Transverse colon (tissue), 4 donors: ENCODE measurements at regions not wholly inside any gene's neighbourhood (a gene's known extent, or its start where the extent isn't known, plus 50 kb on each side); places are given as distances from the start of the nearest gene placed in this dataset.

Source experiments
- DNase-seq: peaks from one replicate; pipeline ENCODE4 v3.0.0-alpha.2; 2019
- H3K27ac ChIP-seq, 4 donors: fragments of 200-600 bp; sonication (generic); 2 replicates each; pipeline ENCODE4 v1.5.1; 2016 to 2018; ENCODE audit warnings: inconsistent platforms in 4 of 4
- H3K27me3 ChIP-seq: fragments of 200-600 bp; sonication (generic); 2 replicates; pipeline ENCODE4 v1.5.1; 2017; ENCODE audit warnings: inconsistent platforms
- H3K36me3 ChIP-seq, 4 donors: fragments of 200-600 bp; sonication (generic); 2 replicates each; pipeline ENCODE4 v1.5.1; 2017 to 2019; ENCODE audit warnings: inconsistent platforms in 4 of 4
- H3K4me1 ChIP-seq, 4 donors: fragments of 200-600 bp; sonication (generic); 2 replicates each; pipeline ENCODE4 v1.5.1; 2017 to 2020; ENCODE audit warnings: inconsistent platforms in 4 of 4
- H3K4me3 ChIP-seq, 4 donors: fragments of 200-600 bp; sonication (generic); 1 replicate in 1 of 4; 2 replicates in 3 of 4; pipeline versions ENCODE4 v1.5.1 to v1.6.1; 2017 to 2019; ENCODE audit warnings: inconsistent platforms in 4 of 4
- H3K9me3 ChIP-seq, 2 donors: fragments of 200-600 bp; sonication (generic); 2 replicates each; pipeline ENCODE4 v1.5.1; 2017 to 2019; ENCODE audit warnings: inconsistent platforms in 2 of 2
- CTCF ChIP-seq, 5 experiments: fragments of 200-600 bp in 3 of 5; fragments of 450-650 bp in 2 of 5; sonication (generic) in 3 of 5; IDR thresholded peaks; 1 replicate in 2 of 5; 2 replicates in 3 of 5; pipeline ENCODE4 v1.5.1; 2016 to 2017; ENCODE audit warnings: antibody characterized with exemption in 5 of 5, inconsistent platforms in 3 of 5, mild to moderate bottlenecking in 2 of 5, moderate library complexity in 1 of 5
- EP300 ChIP-seq: sonication (generic); formaldehyde crosslinking; IDR thresholded peaks from one replicate; pipeline ENCODE4 v1.6.1; 2017; ENCODE audit warnings: antibody characterized with exemption, low read depth
- POLR2A ChIP-seq: fragments of 450-650 bp; IDR thresholded peaks from one replicate; pipeline ENCODE4 v1.6.1; 2016; ENCODE audit warnings: antibody characterized with exemption, mild to moderate bottlenecking, moderate library complexity
- POLR2AphosphoS5 ChIP-seq, 3 donors: sonication (generic); formaldehyde crosslinking; IDR thresholded peaks; one replicate each; pipeline ENCODE4 v1.6.1; 2016; ENCODE audit warnings: antibody characterized with exemption in 3 of 3
- WGBS, 2 donors: methylation state at CpG; one replicate each; pipeline ENCODE4 v1.1.5; 2018; ENCODE audit warnings: low coverage in 1 of 2; 5-methylcytosine and 5-hydroxymethylcytosine counted together
- in situ Hi-C, 4 donors: fragments of 200-750 bp; cut with MboI; loops; one replicate each; pipeline versions ENCODE4 v1.15.0 to v1.15.1; 2017; ENCODE audit warnings: low sequenced_read_pairs in 3 of 4, low pct_ligation_motif_present in 1 of 4, low pct_unique_long_range_greater_than_20kb in 1 of 4
- intact Hi-C: fragments of 100-400 bp; cut with DNase I; formaldehyde crosslinking; loops from one replicate; pipeline ENCODE4 v1.15.1; 2023; ENCODE audit warnings: low total_unique reads

- intact Hi-C loops (no loop called here), in situ Hi-C loops (loop anchor here in 1 of 4 donors (25.0 kb wide), 1 partner anchor 489 kb away; no protein-coding TSS in a partner anchor)
- Histone ChIP-seq H3K36me3 (no peaks in the 10 kb centered on the region), H3K4me1 (no peaks in the 10 kb centered on the region), H3K27ac (no peak overlapping the region), H3K27me3 (no peaks in the 10 kb centered on the region), H3K9me3 (no peaks in the 10 kb centered on the region), H3K4me3 (no peak overlapping the region)
- WGBS, 2 donors = 20 to 62% methylated on average over 1 to 10 of the region's 10 CpGs
- no peak for TF ChIP-seq POLR2AphosphoS5 (IDR thresholded peaks at IDR 0.05)
- TF ChIP-seq POLR2A = no peak
- TF ChIP-seq EP300 = no peak
- no peak for TF ChIP-seq CTCF (IDR thresholded peaks at IDR 0.05)
- DNase-seq = no peak
Measured at GRCh38 chr16:65773301-65773874, 593.1 kb upstream of the CDH5 start.

- Histone ChIP-seq H3K27ac (no peak overlapping the region), H3K9me3 (no peaks in the 10 kb centered on the region), H3K4me3 (no peak overlapping the region), H3K27me3 (no peaks in the 10 kb centered on the region), H3K36me3 (no peaks in the 10 kb centered on the region), H3K4me1 (no peaks in the 10 kb centered on the region)
- DNase-seq = no peak
- TF ChIP-seq CTCF (IDR thresholded peaks at IDR 0.05) (no peak), POLR2A (no peak), EP300 (no peak), POLR2AphosphoS5 (IDR thresholded peaks at IDR 0.05) (no peak)
- WGBS, 2 donors = 59 to 73% methylated on average over 3 to 5 of the region's 5 CpGs
- in situ Hi-C loops (loop anchor here in 1 of 4 donors (25.0 kb wide), 1 partner anchor 490 kb away; no protein-coding TSS in a partner anchor), intact Hi-C loops (no loop called here)
Measured at GRCh38 chr16:65772134-65772732, 594.3 kb upstream of the CDH5 start.

- no peaks in the 10 kb centered on the region for H3K4me1 ChIP-seq
- intact Hi-C loops (no loop called here), in situ Hi-C loops (loop anchor here in 1 of 4 donors (25.0 kb wide), 1 partner anchor 491 kb away; no protein-coding TSS in a partner anchor)
- WGBS, 2 donors = 9 to 30% methylated on average over 1 of the region's 1 CpG
- no peaks in the 10 kb centered on the region for H3K9me3 ChIP-seq
- H3K4me3 ChIP-seq = no peak overlapping the region
- no peaks in the 10 kb centered on the region for H3K36me3 ChIP-seq
- no peaks in the 10 kb centered on the region for H3K27me3 ChIP-seq
- TF ChIP-seq POLR2A (no peak), CTCF (IDR thresholded peaks at IDR 0.05) (no peak), EP300 (no peak)
- no peak for DNase-seq
- H3K27ac ChIP-seq = no peak overlapping the region
Measured at GRCh38 chr16:65771707-65772106, 594.8 kb upstream of the CDH5 start.

- Histone ChIP-seq H3K9me3 (no peaks in the 10 kb centered on the region), H3K27me3 (no peaks in the 10 kb centered on the region), H3K27ac (no peak overlapping the region), H3K36me3 (no peaks in the 10 kb centered on the region), H3K4me1 (no peaks in the 10 kb centered on the region), H3K4me3 (no peak overlapping the region)
- intact Hi-C loops (no loop called here), in situ Hi-C loops (loop anchor here in 1 of 4 donors (25.0 kb wide), 1 partner anchor 492 kb away; no protein-coding TSS in a partner anchor)
- TF ChIP-seq POLR2A (no peak), POLR2AphosphoS5 (IDR thresholded peaks at IDR 0.05) (no peak), EP300 (no peak), CTCF (IDR thresholded peaks at IDR 0.05) (no peak)
- DNase-seq = no peak
- WGBS, 2 donors = 78 to 87% methylated on average over 1 of the region's 1 CpG
Measured at GRCh38 chr16:65770752-65771151, 595.7 kb upstream of the CDH5 start.
